Mesodermal cell (in vitro differentiated cells): ENCODE measurements at regions not wholly inside any gene's neighbourhood (a gene's known extent, or its start where the extent isn't known, plus 50 kb on each side); places are given as distances from the start of the nearest gene placed in this dataset.

Experiments used
- H3K27ac ChIP-seq: 2 replicates; pipeline ENCODE4 v1.7.0; 2013; ENCODE audit warnings: mild to moderate bottlenecking, low read depth, low read length, moderate library complexity; ENCODE audit not compliant: severe bottlenecking
- H3K36me3 ChIP-seq: 2 replicates; pipeline ENCODE4 v1.7.1; 2013; ENCODE audit warnings: mild to moderate bottlenecking, low read length, moderate library complexity; ENCODE audit not compliant: control insufficient read depth, insufficient read depth
- H3K4me1 ChIP-seq: one replicate; pipeline ENCODE4 v1.7.1; 2013; ENCODE audit warnings: mild to moderate bottlenecking, low read length; ENCODE audit not compliant: insufficient read depth, control insufficient read depth, poor library complexity, severe bottlenecking
- H3K4me3 ChIP-seq: 2 replicates; pipeline ENCODE4 v1.7.0; 2013; ENCODE audit warnings: low read length, control low read depth, mild to moderate bottlenecking; ENCODE audit not compliant: insufficient read depth, poor library complexity, severe bottlenecking; ENCODE audit errors: extremely low read depth
- H3K9me3 ChIP-seq: 2 replicates; pipeline ENCODE4 v1.7.1; 2013; ENCODE audit warnings: mild to moderate bottlenecking, low read length, moderate library complexity; ENCODE audit not compliant: control insufficient read depth
- WGBS, 2 experiments: methylation state at CpG; one replicate each; pipeline ENCODE4 v1.1.5; 2013; ENCODE audit warnings: missing lambda C conversion rate in 2 of 2; ENCODE audit not compliant: insufficient coverage in 2 of 2; 5-methylcytosine and 5-hydroxymethylcytosine counted together

GRCh38 chr1:220366269-220366668 is 94.0 kb upstream of the RAB3GAP2 start:
- no peaks in the 10 kb centered on the region for H3K9me3 ChIP-seq
- WGBS, 2 experiments, result no CpG with 5 or more reads among the region's 2 CpGs
- H3K4me3 ChIP-seq, result no peak overlapping the region
- peaks cover 15% of the 10 kb centered on the region for H3K4me1 ChIP-seq
- H3K27ac ChIP-seq, result no peak overlapping the region
- no peaks in the 10 kb centered on the region for H3K36me3 ChIP-seq

GRCh38 chr1:220363196-220363837 is 91.1 kb upstream of the RAB3GAP2 start:
- Histone ChIP-seq H3K27ac (no peak overlapping the region), H3K4me1 (peaks cover 9% of the 10 kb centered on the region), H3K9me3 (no peaks in the 10 kb centered on the region), H3K4me3 (no peak overlapping the region), H3K36me3 (no peaks in the 10 kb centered on the region)
- WGBS, 2 experiments, result 60 to 61% methylated on average over 2 to 5 of the region's 5 CpGs

GRCh38 chr1:220356981-220357850 is 85.0 kb upstream of the RAB3GAP2 start:
- WGBS, 2 experiments, result 80 to 100% methylated on average over 1 to 2 of the region's 6 CpGs
- Histone ChIP-seq H3K4me1 (no peaks in the 10 kb centered on the region), H3K4me3 (no peak overlapping the region), H3K27ac (no peak overlapping the region), H3K36me3 (no peaks in the 10 kb centered on the region), H3K9me3 (no peaks in the 10 kb centered on the region)

- no peak overlapping the region for H3K4me3 ChIP-seq
- 92 to 98% methylated on average over 15 to 22 of the region's 24 CpGs for WGBS, 2 experiments
- H3K9me3 ChIP-seq, result no peaks in the 10 kb centered on the region
- no peaks in the 10 kb centered on the region for H3K36me3 ChIP-seq
- H3K4me1 ChIP-seq, result no peaks in the 10 kb centered on the region
- no peak overlapping the region for H3K27ac ChIP-seq
These were observed 81.2 kb upstream of the RAB3GAP2 start for GRCh38 chr1:220353229-220354012.

GRCh38 chr1:220348211-220348610 is 76.0 kb upstream of the RAB3GAP2 start:
- Histone ChIP-seq H3K4me1 (no peaks in the 10 kb centered on the region), H3K4me3 (no peak overlapping the region), H3K27ac (no peak overlapping the region), H3K36me3 (no peaks in the 10 kb centered on the region), H3K9me3 (no peaks in the 10 kb centered on the region)
- 72 to 92% methylated on average over 2 of the region's 7 CpGs for WGBS, 2 experiments

- whole genome bisulfite sequencing, 2 experiments, result 90 to 93% methylated on average over 6 to 7 of the region's 8 CpGs
- no peaks in the 10 kb centered on the region for H3K4me1 ChIP-seq
- no peak overlapping the region for H3K27ac ChIP-seq
- no peak overlapping the region for H3K4me3 ChIP-seq
- H3K36me3 ChIP-seq, result no peaks in the 10 kb centered on the region
- no peaks in the 10 kb centered on the region for H3K9me3 ChIP-seq
These were observed 75.5 kb upstream of the RAB3GAP2 start for GRCh38 chr1:220347654-220348175.

GRCh38 chr1:220344745-220345144 is 72.5 kb upstream of the RAB3GAP2 start:
- 83 to 89% methylated on average over 1 of the region's 3 CpGs for whole genome bisulfite sequencing, 2 experiments

GRCh38 chr1:220342853-220343252 is 70.6 kb upstream of the RAB3GAP2 start:
- no peaks in the 10 kb centered on the region for H3K4me1 ChIP-seq
- H3K36me3 ChIP-seq, result no peaks in the 10 kb centered on the region
- no peak overlapping the region for H3K27ac ChIP-seq
- H3K9me3 ChIP-seq, result no peaks in the 10 kb centered on the region
- H3K4me3 ChIP-seq, result no peak overlapping the region
- 92 to 98% methylated on average over 3 to 4 of the region's 5 CpGs for WGBS, 2 experiments

More at GRCh38 chr1:220344745-220345144, 72.5 kb upstream of the RAB3GAP2 start:
- Histone ChIP-seq H3K36me3 (no peaks in the 10 kb centered on the region), H3K4me3 (no peak overlapping the region), H3K27ac (no peak overlapping the region), H3K4me1 (no peaks in the 10 kb centered on the region), H3K9me3 (no peaks in the 10 kb centered on the region)

GRCh38 chr1:220341126-220341525 is 68.9 kb upstream of the RAB3GAP2 start:
- WGBS, 2 experiments, result no CpG with 5 or more reads among the region's 1 CpG
- Histone ChIP-seq H3K27ac (no peak overlapping the region), H3K4me3 (no peak overlapping the region), H3K4me1 (peaks cover 3% of the 10 kb centered on the region), H3K9me3 (no peaks in the 10 kb centered on the region), H3K36me3 (no peaks in the 10 kb centered on the region)

- H3K9me3 ChIP-seq, result no peaks in the 10 kb centered on the region
- H3K27ac ChIP-seq, result no peak overlapping the region
- WGBS, 2 experiments, result no CpG with 5 or more reads among the region's 1 CpG
- H3K36me3 ChIP-seq, result no peaks in the 10 kb centered on the region
- peaks cover 3% of the 10 kb centered on the region for H3K4me1 ChIP-seq
- no peak overlapping the region for H3K4me3 ChIP-seq
These were observed 67.3 kb upstream of the RAB3GAP2 start for GRCh38 chr1:220339581-220339980.
